ENCODE measurements at regions not wholly inside any gene's neighbourhood (a gene's known extent, or its start where the extent isn't known, plus 50 kb on each side); places are given as distances from the start of the nearest gene placed in this dataset.

- no peak for DNase-seq (ENCODE audit: low spot score)
Measured at GRCh38 chr18:6650127-6650507, 79.4 kb upstream of the ARHGAP28 start.

- DNase-seq (ENCODE audit: low spot score), result no peak
Measured at GRCh38 chr18:6650747-6651146, 78.8 kb upstream of the ARHGAP28 start.

GRCh38 chr18:6652098-6652497 lies 77.4 kb upstream of the ARHGAP28 start:
- no peak for DNase-seq (ENCODE audit: low spot score)

GRCh38 chr18:6653880-6654279 lies 75.6 kb upstream of the ARHGAP28 start:
- no peak for DNase-seq (ENCODE audit: low spot score)

GRCh38 chr18:6659963-6660725 lies 69.4 kb upstream of the ARHGAP28 start:
- DNase-seq (ENCODE audit: low spot score), result no peak

- DNase-seq (ENCODE audit: low spot score), result no peak
Measured at GRCh38 chr18:6661692-6662415, 67.7 kb upstream of the ARHGAP28 start.

GRCh38 chr18:6666012-6666685 lies 63.4 kb upstream of the ARHGAP28 start:
- no peak for DNase-seq (ENCODE audit: low spot score)

- no peak for DNase-seq (ENCODE audit: low spot score)
Measured at GRCh38 chr18:6668836-6669235, 60.7 kb upstream of the ARHGAP28 start.

GRCh38 chr18:6672821-6673308 lies 56.7 kb upstream of the ARHGAP28 start:
- no peak for DNase-seq (ENCODE audit: low spot score)

GRCh38 chr18:6677086-6677485 lies 52.4 kb upstream of the ARHGAP28 start:
- no peak for DNase-seq (ENCODE audit: low spot score)

GRCh38 chr18:6679201-6679600 lies 50.3 kb upstream of the ARHGAP28 start:
- DNase-seq (ENCODE audit: low spot score), result no peak
